ENCODE measurements at regions not wholly inside any gene's neighbourhood (a gene's known extent, or its start where the extent isn't known, plus 50 kb on each side); places are given as distances from the start of the nearest gene placed in this dataset.

- H2BK5ac ChIP-seq (ENCODE audit: insufficient read length, low read length) = no peak overlapping the region
- H4K91ac ChIP-seq (ENCODE audit: insufficient read length, low read depth, low read length) = no peak overlapping the region
- TF ChIP-seq CTCF (conservative IDR thresholded peaks at IDR 0.05) = no peak
- WGBS (ENCODE audit: extremely low coverage, insufficient read length, low lambda C conversion rate) = no CpG with 5 or more reads among the region's 2 CpGs
- H3K4ac ChIP-seq (ENCODE audit: low read depth, low read length) = no peak overlapping the region
- H2BK120ac ChIP-seq (ENCODE audit: low read depth, low read length, poor library complexity, severe bottlenecking) = no peak overlapping the region
- H3K23me2 ChIP-seq (ENCODE audit: insufficient read length, low read depth, low read length, poor library complexity, severe bottlenecking) = no peaks in the 10 kb centered on the region
- H2BK12ac ChIP-seq (ENCODE audit: insufficient read length, low read depth, low read length) = no peak overlapping the region
- no peak overlapping the region for H4K5ac ChIP-seq (ENCODE audit: insufficient read length, low read depth, low read length)
- no peaks in the 10 kb centered on the region for H3K27me3 ChIP-seq (ENCODE audit: insufficient read depth, low read length)
- no peak overlapping the region for H3K56ac ChIP-seq (ENCODE audit: insufficient read length, low read depth, low read length)
- no peak overlapping the region for H3T11ph ChIP-seq (ENCODE audit: low read length)
- no peak overlapping the region for H3K27ac ChIP-seq (ENCODE audit: insufficient read length, low read depth, low read length)
- Mint-ChIP-seq H3K27me3 (ENCODE audit: low read depth) (peaks cover 2% of the 10 kb centered on the region; the same call in 1 of the 2 replicates), H3K4me1 (peaks cover 6 to 12% of the 10 kb centered on the region in 2 experiments), H3K4me3 (no peak overlapping the region), H3K9me3 (no peaks in the 10 kb centered on the region), H3K27ac (no peak overlapping the region), H3K36me3 (ENCODE audit: insufficient read depth in 1 of 3, low read depth in 3 of 3) (no peaks in the 10 kb centered on the region)
- H4K8ac ChIP-seq (replicated peaks; ENCODE audit: insufficient read length, low read depth, low read length) = no peak overlapping the region
- H4K20me1 ChIP-seq (ENCODE audit: control insufficient read depth, insufficient read depth, insufficient read length) = no peaks in the 10 kb centered on the region
- H3K18ac ChIP-seq (ENCODE audit: insufficient read length, low read depth, low read length) = no peak overlapping the region
- H2AK5ac ChIP-seq (ENCODE audit: insufficient read length, low read length) = no peak overlapping the region
- no peak overlapping the region for H2BK20ac ChIP-seq (ENCODE audit: low read depth, low read length, poor library complexity, severe bottlenecking)
- H3K23ac ChIP-seq (ENCODE audit: insufficient read length, low read depth, low read length) = no peak overlapping the region
- no peaks in the 10 kb centered on the region for H3K79me2 ChIP-seq (ENCODE audit: insufficient read depth, low read length)
- no peak overlapping the region for H3K4me2 ChIP-seq (ENCODE audit: insufficient read depth, insufficient read length, low read length)
- no peak overlapping the region for H2BK15ac ChIP-seq (ENCODE audit: low read depth, low read length)
- H3K4me1 ChIP-seq (ENCODE audit: insufficient read depth, low read length) = no peaks in the 10 kb centered on the region
- no peak overlapping the region for H3K14ac ChIP-seq (ENCODE audit: insufficient read depth, low read length)
- H2AFZ ChIP-seq (ENCODE audit: low read length) = no peak overlapping the region
- DNase-seq = no peak
- no peaks in the 10 kb centered on the region for H3K79me1 ChIP-seq (ENCODE audit: insufficient read depth, low read depth, low read length, poor library complexity, severe bottlenecking)
- H3K9me3 ChIP-seq (ENCODE audit: control insufficient read depth, low read depth, low read length) = no peaks in the 10 kb centered on the region
- H3K9ac ChIP-seq (ENCODE audit: extremely low read depth, insufficient read length, low read length) = no peak overlapping the region
These were observed 60.3 kb upstream of the UPP2 start for GRCh38 chr2:158041400-158041799.

All from H9 (cell line).